ENCODE measurements at regions not wholly inside any gene's neighbourhood (a gene's known extent, or its start where the extent isn't known, plus 50 kb on each side); places are given as distances from the start of the nearest gene placed in this dataset.
"Not testable (repeated sequence)": the region's sequence is repeated elsewhere in the genome, so short reads cannot be mapped to it uniquely, and the experiment has no call there.

DNA sequence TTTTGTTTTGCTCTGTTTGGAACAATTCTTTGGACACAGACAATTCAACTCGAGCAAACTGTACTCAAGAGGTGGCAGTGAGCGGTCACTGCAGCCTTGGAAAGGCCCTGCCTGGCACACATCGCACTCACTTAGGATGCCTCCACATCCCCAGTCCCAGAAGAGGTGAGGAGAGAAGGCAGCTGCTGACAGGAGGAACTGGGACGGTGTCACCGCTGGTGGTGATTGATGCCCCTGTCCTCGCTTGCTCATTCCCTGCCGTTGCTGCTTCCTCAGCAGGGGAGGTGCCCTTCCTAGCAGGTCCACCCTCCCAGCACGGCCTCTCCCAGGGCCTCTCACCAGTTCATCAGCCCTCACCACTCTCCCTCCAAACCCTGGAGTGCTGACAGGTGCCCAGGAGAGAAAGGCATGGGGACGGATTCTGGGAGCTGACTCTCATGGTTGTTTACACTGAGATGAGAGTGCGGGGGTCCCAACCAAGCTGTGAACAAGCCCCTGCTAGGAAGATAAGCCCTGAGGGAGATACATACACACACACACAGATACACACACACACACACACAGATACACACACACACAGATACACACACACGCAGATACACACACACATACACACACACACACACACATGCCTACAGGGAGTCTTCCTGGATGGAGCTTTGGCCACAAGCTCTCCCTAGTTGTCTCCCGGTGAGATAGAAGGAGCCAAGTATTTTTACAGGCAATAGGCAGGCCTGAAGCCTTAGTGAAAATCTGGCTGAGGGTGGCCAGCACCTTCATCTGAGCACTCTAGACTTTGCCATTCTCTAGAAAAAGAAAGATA is 101.1 kb downstream of the CDC7 start:
- ATAC-seq (peak; percentile 35), DNase-seq (ENCODE audit: low spot score) (no peak)
- intact Hi-C loops (cut with DNase I): no loop called here

DNA sequence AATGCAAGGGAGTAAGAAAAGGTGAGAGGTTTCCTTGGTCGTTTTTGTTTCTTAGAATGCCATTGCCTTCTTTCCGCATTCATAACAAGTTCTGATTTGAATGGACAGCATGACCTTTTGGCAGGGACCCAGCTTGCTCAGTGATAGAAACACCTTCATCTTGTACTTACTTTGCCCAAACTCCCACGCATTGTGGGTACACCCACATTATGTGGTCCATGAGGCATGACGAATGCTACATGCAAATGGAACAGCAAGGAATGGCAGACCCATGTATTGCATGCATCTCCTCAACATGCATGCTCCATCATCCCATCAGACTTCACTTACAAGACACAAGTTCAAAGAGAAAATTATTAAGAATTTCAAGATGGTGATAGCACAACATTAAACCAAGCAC is 102.8 kb downstream of the CDC7 start:
- ATAC-seq: no peak
- intact Hi-C loops (cut with DNase I): no loop called here
- no peak for DNase-seq (ENCODE audit: low spot score)

DNA sequence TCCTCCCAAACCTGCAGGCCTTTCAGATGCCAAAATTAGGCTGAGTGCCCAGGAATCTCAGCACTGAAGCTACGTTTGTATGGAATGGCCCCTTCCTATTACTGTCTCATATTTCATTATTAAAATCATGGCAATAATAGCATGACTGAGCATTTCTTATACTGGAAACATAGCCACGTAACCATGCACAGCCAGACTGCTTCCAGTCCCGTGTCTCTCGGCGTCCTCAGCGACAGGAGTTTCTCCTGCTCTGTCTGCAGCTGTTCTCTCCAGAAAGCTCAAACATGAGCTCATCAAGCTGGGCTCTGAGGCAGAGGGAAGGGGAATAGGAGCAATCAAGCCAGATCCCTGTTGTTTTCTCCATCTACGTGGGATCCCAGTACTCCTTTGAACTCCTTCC is 104.0 kb downstream of the CDC7 start:
- intact Hi-C loops (cut with DNase I): no loop called here
- DNase-seq (ENCODE audit: low spot score) (no peak), ATAC-seq (peak; percentile 41)

DNA sequence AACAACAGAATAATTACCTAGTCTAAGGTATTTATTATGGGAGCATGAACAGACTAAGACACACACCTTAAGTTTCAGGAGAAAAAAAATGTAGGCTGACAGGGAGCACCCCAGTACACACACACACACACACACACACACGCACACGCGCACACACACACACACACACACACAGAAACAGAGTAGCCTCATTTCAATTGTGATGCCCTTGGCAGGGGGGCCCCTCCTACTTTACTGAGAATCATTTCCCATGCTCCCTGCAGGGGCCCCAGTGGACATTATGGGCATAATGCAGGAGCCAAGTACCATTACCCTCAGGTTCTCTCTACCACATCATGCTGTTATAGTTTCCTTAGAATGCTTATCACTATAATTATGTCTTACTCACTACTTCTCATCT is 104.9 kb downstream of the CDC7 start:
- no peak for DNase-seq (ENCODE audit: low spot score)
- intact Hi-C loops (cut with DNase I): no loop called here
- no peak for ATAC-seq

DNA sequence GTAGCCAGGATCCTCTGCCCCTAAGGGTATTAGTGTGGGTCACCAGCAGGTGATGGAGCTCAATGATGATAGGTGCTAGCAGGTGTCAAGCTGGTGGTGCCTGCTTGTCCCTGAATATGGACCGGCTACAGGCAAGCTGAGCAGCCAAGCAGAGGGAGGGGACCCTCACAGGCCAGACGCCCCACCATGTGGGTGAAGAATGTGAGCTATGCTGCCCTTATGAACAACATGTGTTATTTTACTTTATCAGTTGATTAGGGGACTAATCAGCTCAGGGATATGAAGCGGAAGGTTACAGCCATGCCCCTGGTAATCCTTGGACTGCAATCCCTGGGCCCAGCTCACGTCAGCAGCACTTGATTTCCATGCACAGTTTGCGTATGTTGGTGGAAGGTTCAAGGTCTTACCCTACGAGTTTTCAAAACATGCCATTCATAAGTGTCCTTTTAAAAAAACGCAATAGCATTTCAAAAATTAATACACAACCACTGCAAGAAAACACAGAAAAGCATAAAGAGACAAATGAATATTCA is 106.0 kb downstream of the CDC7 start:
- intact Hi-C loops (cut with DNase I): no loop called here
- DNase-seq (ENCODE audit: low spot score): no peak
- ATAC-seq: no peak

DNA sequence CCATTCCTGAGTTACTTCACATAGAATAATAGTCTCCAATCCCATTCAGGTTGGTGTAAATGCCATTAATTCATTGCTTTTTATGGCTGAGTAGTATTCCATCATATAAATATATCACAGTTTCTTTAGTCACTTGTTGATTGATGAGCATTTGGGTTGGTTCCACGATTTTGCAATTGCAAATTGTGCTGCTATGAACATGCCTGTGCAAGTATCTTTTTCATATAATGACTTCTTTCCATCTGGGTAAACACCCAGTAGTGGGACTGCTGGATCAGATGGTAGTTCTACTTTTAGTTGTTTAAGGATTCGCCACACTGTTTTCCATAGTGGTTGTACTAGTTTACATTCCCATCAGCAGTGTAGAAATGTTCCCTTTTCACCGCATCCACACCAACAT is 107.0 kb downstream of the CDC7 start:
- intact Hi-C loops (cut with DNase I); ATAC-seq; DNase-seq (ENCODE audit: low spot score): not testable (repeated sequence)

DNA sequence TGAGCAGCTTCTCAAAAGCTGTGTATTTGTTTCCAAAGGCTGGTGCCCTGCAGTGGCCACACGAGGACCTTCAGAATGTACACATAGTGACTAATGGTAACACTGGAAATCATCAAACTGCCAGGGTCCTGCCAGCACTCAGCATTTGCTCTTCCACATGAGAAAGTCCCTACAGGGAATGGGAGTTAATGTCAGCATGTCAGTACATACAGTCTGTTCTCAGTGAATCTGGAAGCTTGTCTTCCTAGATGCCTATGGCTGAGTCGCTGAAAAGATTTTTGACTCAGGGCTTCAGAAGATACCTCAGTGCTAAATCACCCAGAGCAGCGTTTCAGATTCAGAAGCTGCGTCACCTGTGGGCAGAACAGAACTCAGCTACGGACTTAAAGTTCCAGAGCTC is 108.2 kb downstream of the CDC7 start:
- intact Hi-C loops (cut with DNase I): no loop called here

DNA sequence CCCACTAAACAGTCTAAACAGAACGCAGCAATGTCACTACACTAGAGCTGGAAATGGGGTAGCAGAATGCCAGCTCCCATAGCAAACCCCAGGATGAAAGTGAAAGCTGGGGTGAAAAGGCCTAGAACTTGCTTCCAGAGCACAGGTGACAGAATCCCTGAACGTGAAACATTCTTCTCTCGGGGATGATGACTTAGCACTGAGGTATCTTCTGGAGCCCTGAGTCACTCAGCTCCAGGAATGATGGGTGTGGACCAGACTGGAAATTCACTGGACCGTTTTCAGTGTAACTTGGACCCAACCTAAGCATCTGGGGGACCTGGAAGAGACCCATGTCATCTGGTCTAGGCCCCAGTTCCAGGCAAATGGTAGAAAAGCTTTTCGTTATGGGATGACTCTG is 108.9 kb downstream of the CDC7 start:
- ATAC-seq (no peak), DNase-seq (ENCODE audit: low spot score) (no peak)
- intact Hi-C loops (cut with DNase I): no loop called here

More for the DNA sequence above, 108.2 kb downstream of the CDC7 start:
- DNase-seq (ENCODE audit: low spot score) (no peak), ATAC-seq (no peak)

DNA sequence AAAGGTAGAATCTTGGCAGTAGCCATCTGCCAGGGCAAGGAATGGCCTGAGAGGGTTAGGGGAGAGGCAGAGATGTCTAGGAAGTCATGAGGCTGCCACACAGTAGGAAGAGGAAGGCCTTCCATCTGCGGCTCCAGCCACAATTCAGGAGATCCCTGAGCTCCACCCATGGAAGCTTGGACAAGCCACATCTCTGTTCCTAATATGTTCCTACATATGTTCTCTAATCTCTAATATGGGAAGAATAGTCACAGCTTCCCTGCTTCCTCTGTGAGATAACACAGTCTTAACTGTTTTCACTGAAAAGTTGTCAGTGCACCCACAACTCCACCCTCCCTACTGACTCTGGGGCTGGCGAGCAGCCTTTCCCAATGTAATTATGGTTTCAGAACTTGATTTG is 109.5 kb downstream of the CDC7 start:
- intact Hi-C loops (cut with DNase I): no loop called here
- ATAC-seq (no peak), DNase-seq (ENCODE audit: low spot score) (no peak)

DNA sequence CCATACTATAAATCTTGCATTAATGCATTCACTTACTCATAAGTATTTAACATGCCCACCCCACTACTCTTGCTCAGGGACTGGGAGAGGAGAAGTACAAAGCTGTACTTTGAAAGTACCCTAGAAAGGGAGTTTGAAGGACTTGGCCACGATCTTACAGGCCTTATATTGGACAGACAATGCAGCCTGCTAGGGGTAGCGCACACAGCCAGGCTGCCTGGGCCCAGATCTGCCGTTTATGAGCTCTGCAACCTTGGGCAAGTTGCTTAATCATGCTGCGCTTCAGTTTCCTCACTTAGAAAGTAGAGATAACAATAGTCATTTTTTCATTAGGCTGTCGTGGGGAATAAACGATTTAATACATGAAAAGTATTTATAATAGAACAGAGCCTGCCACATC is 110.1 kb downstream of the CDC7 start:
- no peak for DNase-seq (ENCODE audit: low spot score)
- intact Hi-C loops (cut with DNase I): no loop called here
- ATAC-seq: no peak

DNA sequence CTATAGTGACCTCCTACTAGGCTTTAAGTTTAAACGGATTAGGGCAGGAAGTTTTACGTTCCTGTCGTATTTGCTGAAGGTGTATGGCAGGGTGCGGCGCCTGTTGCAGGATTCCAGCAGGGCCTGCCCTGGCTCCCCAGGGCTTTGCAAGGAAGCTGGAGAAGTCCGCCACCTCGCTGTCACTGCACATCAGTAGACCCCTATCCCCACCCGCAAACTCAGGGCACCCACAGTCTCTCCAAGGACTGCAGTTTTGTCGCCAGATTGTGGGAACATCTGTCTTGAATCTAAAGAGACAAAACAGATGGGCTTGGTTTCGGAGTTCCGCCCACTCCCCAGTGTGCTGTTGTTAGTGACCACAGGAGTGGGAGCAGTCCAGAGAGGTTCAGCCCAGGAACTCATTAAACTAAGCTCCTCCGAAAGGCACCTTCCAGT is 110.8 kb downstream of the CDC7 start:
- DNase-seq (ENCODE audit: low spot score) (no peak), ATAC-seq (peak; percentile 48)
- intact Hi-C loops (cut with DNase I): no loop called here

DNA sequence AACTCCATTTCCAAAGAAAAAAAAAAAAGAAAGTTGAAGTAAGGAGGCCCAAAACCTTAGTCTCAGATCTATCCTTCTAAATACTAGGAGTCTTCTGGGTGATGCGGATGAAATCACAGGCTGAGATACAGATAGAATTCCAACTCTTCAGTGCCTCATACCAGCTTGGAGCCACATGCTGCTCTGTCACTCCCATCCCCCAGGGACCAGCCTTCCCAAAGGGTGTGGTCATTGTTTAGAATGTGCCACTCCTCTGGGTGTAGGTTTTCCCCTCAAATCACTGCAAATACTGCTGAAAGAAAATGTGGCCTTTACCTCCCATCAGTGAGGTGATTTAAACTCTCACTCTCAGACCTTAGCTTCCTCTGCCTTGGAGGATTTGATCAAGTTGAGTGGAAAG is 112.9 kb downstream of the CDC7 start:
- no peak for ATAC-seq
- intact Hi-C loops (cut with DNase I): no loop called here
- no peak for DNase-seq (ENCODE audit: low spot score)

DNA sequence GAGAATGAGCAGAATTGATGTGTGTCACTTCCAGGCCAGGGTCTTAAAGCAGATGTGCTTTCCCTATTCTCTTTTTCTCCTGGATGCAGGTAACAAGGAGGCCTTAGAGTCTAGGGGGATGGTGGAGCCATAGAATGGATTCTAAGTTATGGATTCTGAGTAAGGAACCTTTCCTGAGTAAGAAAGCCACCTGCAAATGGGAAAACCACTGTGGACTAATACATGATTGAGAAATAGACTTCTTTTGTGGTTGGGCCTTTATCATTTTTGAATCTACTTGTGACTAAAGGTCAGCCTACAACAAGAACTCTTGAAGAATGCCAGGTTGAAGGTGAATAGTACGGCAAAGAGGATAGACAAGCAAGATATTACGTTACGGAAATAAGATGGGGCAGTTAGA is 116.1 kb downstream of the CDC7 start:
- intact Hi-C loops (cut with DNase I): no loop called here
- DNase-seq (ENCODE audit: low spot score) (no peak), ATAC-seq (no peak)

DNA sequence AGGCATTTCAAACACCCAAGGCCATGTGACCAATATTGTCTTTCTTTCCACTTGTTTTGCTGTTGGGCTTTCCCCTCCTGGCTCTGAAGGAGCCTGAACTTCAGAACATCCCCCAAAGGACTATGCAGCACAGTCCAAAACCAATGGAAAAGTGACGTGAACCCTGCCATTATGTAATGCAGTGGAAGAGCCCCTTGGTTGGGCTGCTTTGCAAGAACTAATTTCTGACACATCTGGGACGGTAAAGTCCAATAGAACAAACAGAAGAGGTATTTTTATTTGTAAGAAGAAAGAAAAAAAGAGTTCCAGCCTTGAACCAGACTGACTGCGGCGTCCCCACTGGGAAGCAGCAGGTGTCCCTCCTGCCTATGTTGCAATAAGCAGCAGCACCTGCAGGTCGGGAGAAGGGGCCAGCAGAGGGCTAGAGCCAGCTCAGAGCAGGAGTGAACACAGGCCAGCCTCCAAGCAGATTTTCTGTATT is 116.7 kb downstream of the CDC7 start:
- ATAC-seq (peak; percentile 96), DNase-seq (ENCODE audit: low spot score) (peak; percentile 82)
- intact Hi-C loops (cut with DNase I): no loop called here

DNA sequence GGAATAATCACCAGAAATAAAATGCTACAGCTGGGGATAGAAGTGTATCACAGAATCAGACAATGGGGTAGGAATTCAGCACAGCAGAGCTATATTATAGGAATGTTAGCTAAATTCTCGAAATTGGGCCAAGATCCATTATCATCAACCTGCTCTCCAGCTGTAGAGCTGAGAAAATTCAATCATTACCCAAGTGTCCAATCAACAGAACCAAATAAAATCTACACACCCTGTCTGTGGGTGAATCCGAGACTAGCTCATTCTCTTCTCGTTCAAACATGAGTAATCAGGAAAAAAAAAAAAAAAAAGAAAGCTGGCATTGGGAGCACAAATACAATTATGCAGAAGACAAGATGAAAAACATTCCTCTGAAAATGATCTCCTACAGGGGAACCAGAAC is 119.2 kb downstream of the CDC7 start:
- intact Hi-C loops (cut with DNase I): no loop called here
- DNase-seq (ENCODE audit: low spot score) (no peak), ATAC-seq (no peak)

DNA sequence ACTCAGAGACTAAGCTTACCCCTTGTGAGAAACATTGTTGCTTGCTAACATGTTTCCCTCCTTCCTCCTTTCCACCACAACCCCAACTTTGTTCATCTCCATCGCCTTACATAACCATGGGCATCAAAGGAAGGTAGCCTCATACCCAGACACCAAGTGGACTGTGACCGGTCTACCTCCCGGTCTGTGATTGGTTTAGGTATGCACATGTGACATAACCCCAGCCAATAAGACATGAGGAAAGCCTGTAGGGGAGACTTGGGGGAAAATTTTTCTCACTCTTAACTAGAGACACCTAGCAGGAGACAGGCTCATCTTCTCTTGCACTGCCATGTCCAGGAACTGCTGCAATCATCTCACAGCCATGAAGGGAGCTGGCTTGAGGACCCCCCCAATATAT is 120.7 kb downstream of the CDC7 start:
- DNase-seq (ENCODE audit: low spot score) (no peak), ATAC-seq (no peak)
- intact Hi-C loops (cut with DNase I): no loop called here

DNA sequence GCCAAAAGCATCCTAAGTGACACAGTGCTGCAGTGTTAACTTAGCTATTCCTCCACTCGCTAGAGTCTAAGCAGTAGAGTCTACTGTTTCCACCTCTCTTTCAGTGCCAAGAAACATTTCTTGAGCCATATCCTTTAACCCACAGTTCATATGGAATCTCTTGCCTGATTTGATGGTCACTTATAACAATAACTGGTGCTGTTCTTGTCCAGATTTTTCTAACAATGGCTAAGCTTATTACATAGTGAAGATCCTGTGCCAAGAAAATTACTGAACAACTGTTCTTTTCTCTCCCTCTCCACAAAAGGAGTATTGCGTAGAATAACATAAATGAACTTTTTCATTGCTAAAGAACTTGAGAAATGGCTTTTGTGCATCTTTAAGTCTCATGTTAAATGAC is 121.3 kb downstream of the CDC7 start:
- intact Hi-C loops (cut with DNase I): no loop called here
- DNase-seq (ENCODE audit: low spot score) (no peak), ATAC-seq (peak; percentile 25)

DNA sequence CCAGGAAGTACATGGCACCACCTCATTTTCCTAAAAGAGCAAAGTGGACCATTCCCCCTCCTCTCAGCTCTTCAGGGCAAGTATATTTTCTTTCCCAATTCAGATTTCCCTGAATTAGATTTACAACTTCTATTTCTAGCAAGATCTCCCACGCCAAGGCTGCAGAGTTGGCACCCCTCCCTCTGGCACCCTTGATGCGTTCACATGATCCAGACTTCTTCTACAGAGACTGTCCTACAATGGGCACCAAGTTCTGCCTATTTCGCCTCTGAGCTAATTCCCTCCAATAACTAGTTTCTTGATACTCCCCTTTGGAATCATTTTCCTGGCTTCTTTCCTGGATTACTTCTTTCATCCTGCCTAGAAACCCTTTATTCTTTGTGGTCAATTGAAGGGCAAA is 122.0 kb downstream of the CDC7 start:
- peak; percentile 88 for DNase-seq (ENCODE audit: low spot score)
- peak; percentile 84 for ATAC-seq
- intact Hi-C loops (cut with DNase I): no loop called here

DNA sequence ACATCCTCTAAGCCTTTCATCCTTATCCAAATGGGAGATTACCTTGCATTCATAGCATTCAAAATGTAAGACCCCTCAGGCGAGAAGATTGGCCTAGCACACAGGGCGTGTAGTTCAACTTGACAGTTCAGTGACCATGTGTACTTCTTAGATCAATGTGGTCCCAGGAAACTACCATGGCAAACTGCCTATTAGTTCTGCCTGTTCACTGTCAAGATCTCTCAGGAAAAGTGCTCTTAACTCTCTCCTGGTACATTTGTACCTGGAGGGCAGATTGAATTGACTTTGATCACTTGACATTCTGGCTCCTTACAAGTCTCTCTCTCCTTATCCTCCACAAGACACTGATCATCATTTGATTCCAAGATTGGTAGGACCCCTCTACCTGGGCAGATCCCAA is 122.4 kb downstream of the CDC7 start:
- ATAC-seq (no peak), DNase-seq (ENCODE audit: low spot score) (no peak)
- intact Hi-C loops (cut with DNase I): no loop called here

DNA sequence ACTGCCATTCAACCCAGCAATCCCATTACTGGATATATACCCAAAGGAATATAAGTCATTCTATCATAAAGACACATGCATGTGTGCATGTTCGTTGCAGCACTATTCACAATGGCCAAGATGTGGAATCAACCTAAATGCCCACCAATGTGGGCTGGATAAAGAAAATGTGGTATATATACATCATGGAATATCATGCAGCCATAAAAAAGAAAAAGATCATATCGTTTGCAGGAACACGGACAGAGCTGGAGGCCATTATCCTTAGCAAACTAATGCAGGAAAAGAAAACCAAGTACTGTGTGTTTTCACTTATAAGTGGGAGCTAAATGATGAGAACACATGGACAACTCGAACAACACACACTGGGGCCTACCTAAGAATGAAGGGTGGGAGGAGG is 123.7 kb downstream of the CDC7 start:
- DNase-seq (ENCODE audit: low spot score) (no peak), ATAC-seq (no peak)
- intact Hi-C loops (cut with DNase I): no loop called here
